H9 (cell line): ENCODE measurements at regions not wholly inside any gene's neighbourhood (a gene's known extent, or its start where the extent isn't known, plus 50 kb on each side); places are given as distances from the start of the nearest gene placed in this dataset.

Source experiments
- DNase-seq: peaks from one replicate; pipeline ENCODE4 v3.0.0-alpha.2; 2017
- H2AFZ ChIP-seq: one replicate; pipeline ENCODE4 v1.6.1; 2013; ENCODE audit warnings: mild to moderate bottlenecking, low read length, control low read depth, moderate library complexity
- H2AK5ac ChIP-seq: 2 replicates; pipeline ENCODE4 v1.6.1; 2013; ENCODE audit warnings: low read length, control low read depth, mixed read lengths; ENCODE audit not compliant: insufficient read length
- H2BK120ac ChIP-seq: one replicate; pipeline ENCODE4 v1.6.1; 2013; ENCODE audit warnings: low read depth, mild to moderate bottlenecking, low read length, control low read depth, inconsistent platforms; ENCODE audit not compliant: poor library complexity, severe bottlenecking
- H2BK12ac ChIP-seq: 2 replicates; pipeline ENCODE4 v1.6.1; 2013; ENCODE audit warnings: low read length, control low read depth, mixed read lengths, low read depth; ENCODE audit not compliant: insufficient read length
- H2BK15ac ChIP-seq: 2 replicates; pipeline ENCODE4 v1.6.1; 2013; ENCODE audit warnings: low read depth, low read length, control low read depth
- H2BK20ac ChIP-seq: one replicate; pipeline ENCODE4 v1.6.1; 2013; ENCODE audit warnings: low read depth, mild to moderate bottlenecking, low read length, control low read depth, inconsistent platforms; ENCODE audit not compliant: poor library complexity, severe bottlenecking
- H2BK5ac ChIP-seq: 2 replicates; pipeline ENCODE4 v1.6.1; 2013; ENCODE audit warnings: low read length, control low read depth, mixed read lengths; ENCODE audit not compliant: insufficient read length
- H3K14ac ChIP-seq: 2 replicates; pipeline ENCODE4 v1.6.1; 2013; ENCODE audit warnings: low read length, control low read depth; ENCODE audit not compliant: insufficient read depth
- H3K18ac ChIP-seq: 2 replicates; pipeline ENCODE4 v1.6.1; 2013; ENCODE audit warnings: low read depth, mild to moderate bottlenecking, mixed read lengths, low read length, control low read depth; ENCODE audit not compliant: insufficient read length
- H3K23ac ChIP-seq: 2 replicates; pipeline ENCODE4 v1.6.1; 2013; ENCODE audit warnings: low read length, control low read depth, mixed read lengths, low read depth; ENCODE audit not compliant: insufficient read length
- H3K23me2 ChIP-seq: 2 replicates; pipeline ENCODE4 v1.6.1; 2013; ENCODE audit warnings: low read depth, mild to moderate bottlenecking, mixed read lengths, low read length, control low read depth; ENCODE audit not compliant: insufficient read length, poor library complexity, severe bottlenecking
- H3K27ac ChIP-seq: 2 replicates; pipeline ENCODE4 v1.5.1; 2013; ENCODE audit warnings: low read length, control low read depth, mixed read lengths, low read depth; ENCODE audit not compliant: insufficient read length
- H3K27me3 ChIP-seq: 2 replicates; pipeline ENCODE4 v1.6.1; 2013; ENCODE audit warnings: low read length, control low read depth, inconsistent platforms; ENCODE audit not compliant: insufficient read depth
- H3K4ac ChIP-seq: 2 replicates; pipeline ENCODE4 v1.6.1; 2013; ENCODE audit warnings: low read depth, mild to moderate bottlenecking, control low read depth, inconsistent platforms, low read length, moderate library complexity
- H3K4me1 ChIP-seq: 2 replicates; pipeline ENCODE4 v1.6.1; 2013; ENCODE audit warnings: low read length, control low read depth, inconsistent platforms; ENCODE audit not compliant: insufficient read depth
- H3K4me2 ChIP-seq: 2 replicates; pipeline ENCODE4 v1.6.1; 2013; ENCODE audit warnings: low read length, control low read depth, mixed read lengths; ENCODE audit not compliant: insufficient read length, insufficient read depth
- H3K56ac ChIP-seq: 2 replicates; pipeline ENCODE4 v1.6.1; 2013; ENCODE audit warnings: low read depth, mild to moderate bottlenecking, mixed read lengths, low read length, control low read depth; ENCODE audit not compliant: insufficient read length
- H3K79me1 ChIP-seq: 2 replicates; pipeline ENCODE4 v1.6.1; 2013; ENCODE audit warnings: low read depth, mild to moderate bottlenecking, moderate library complexity, low read length, control low read depth, inconsistent platforms; ENCODE audit not compliant: insufficient read depth, poor library complexity, severe bottlenecking
- H3K79me2 ChIP-seq: 2 replicates; pipeline ENCODE4 v1.6.1; 2013; ENCODE audit warnings: low read length, control low read depth, inconsistent platforms; ENCODE audit not compliant: insufficient read depth
- H3K9ac ChIP-seq: 2 replicates; pipeline ENCODE4 v1.6.1; 2013; ENCODE audit warnings: low read length, control low read depth, mixed read lengths; ENCODE audit not compliant: insufficient read length; ENCODE audit errors: extremely low read depth
- H3K9me3 ChIP-seq: one replicate; pipeline ENCODE4 v1.6.1; 2013; ENCODE audit warnings: low read depth, low read length, inconsistent platforms; ENCODE audit not compliant: control insufficient read depth
- H3T11ph ChIP-seq: one replicate; pipeline ENCODE4 v1.6.1; 2013; ENCODE audit warnings: mild to moderate bottlenecking, low read length, control low read depth, inconsistent platforms
- H4K20me1 ChIP-seq: one replicate; pipeline ENCODE4 v1.6.1; 2013; ENCODE audit not compliant: control insufficient read depth, insufficient read length, insufficient read depth
- H4K5ac ChIP-seq: 2 replicates; pipeline ENCODE4 v1.6.1; 2013; ENCODE audit warnings: low read depth, mild to moderate bottlenecking, mixed read lengths, low read length, control low read depth; ENCODE audit not compliant: insufficient read length
- H4K8ac ChIP-seq: replicated peaks from 2 replicates; pipeline ENCODE4 v1.6.1; 2013; ENCODE audit warnings: low read length, control low read depth, mixed read lengths, low read depth; ENCODE audit not compliant: insufficient read length
- H4K91ac ChIP-seq: 2 replicates; pipeline ENCODE4 v1.6.1; 2013; ENCODE audit warnings: low read depth, mild to moderate bottlenecking, moderate library complexity, mixed read lengths, low read length, control low read depth; ENCODE audit not compliant: insufficient read length
- H3K27ac Mint-ChIP-seq, 3 experiments: 2 replicates in 2 of 3; 3 replicates in 1 of 3; pipeline ENCODE4 v1.8.0; 2020 to 2021; ENCODE audit warnings: mixed read lengths in 3 of 3, mild to moderate bottlenecking in 1 of 3, moderate library complexity in 1 of 3
- H3K27me3 Mint-ChIP-seq: 2 replicates; pipeline ENCODE4 v1.8.0; 2021; ENCODE audit warnings: low read depth, mild to moderate bottlenecking, moderate library complexity, mixed read lengths
- H3K36me3 Mint-ChIP-seq, 3 experiments: 2 replicates in 2 of 3; 3 replicates in 1 of 3; pipeline ENCODE4 v1.8.0; 2020 to 2021; ENCODE audit warnings: low read depth in 3 of 3, mixed read lengths in 3 of 3; ENCODE audit not compliant: insufficient read depth in 1 of 3
- H3K4me1 Mint-ChIP-seq, 2 experiments: 2 replicates each; pipeline ENCODE4 v1.8.0; 2020; ENCODE audit warnings: mixed read lengths in 2 of 2
- H3K4me3 Mint-ChIP-seq, 2 experiments: 2 replicates in 1 of 2; 3 replicates in 1 of 2; pipeline ENCODE4 v1.8.0; 2020 to 2021; ENCODE audit warnings: mild to moderate bottlenecking in 2 of 2, mixed read lengths in 2 of 2, moderate library complexity in 1 of 2
- H3K9me3 Mint-ChIP-seq, 2 experiments: 2 replicates in 1 of 2; 3 replicates in 1 of 2; pipeline ENCODE4 v1.8.0; 2020; ENCODE audit warnings: mild to moderate bottlenecking in 2 of 2, mixed read lengths in 2 of 2, moderate library complexity in 1 of 2
- CTCF ChIP-seq: fragments of 200-600 bp; sonication (generic); conservative IDR thresholded peaks from 3 replicates; pipeline ENCODE4 v1.8.0; 2021; ENCODE audit warnings: antibody characterized with exemption, mild to moderate bottlenecking
- WGBS: extraction: QIAGEN DNeasy Blood & Tissue Kit; methylation state at CpG from one replicate; pipeline ENCODE4 v1.1.7; 2013; ENCODE audit warnings: missing lambda C conversion rate, low lambda C conversion rate, mixed read lengths; ENCODE audit not compliant: insufficient read length; ENCODE audit errors: extremely low coverage; 5-methylcytosine and 5-hydroxymethylcytosine counted together

- H2BK15ac ChIP-seq = no peak overlapping the region
- H3K9me3 Mint-ChIP-seq = peaks cover 3 to 8% of the 10 kb centered on the region in 2 experiments; a peak in 3 of 5 replicates
- H3K4me1 Mint-ChIP-seq = peaks cover 18 to 25% of the 10 kb centered on the region in 2 experiments
- no peak overlapping the region for H2AK5ac ChIP-seq
- no peak overlapping the region for H4K91ac ChIP-seq
- H3K23ac ChIP-seq = no peak overlapping the region
- H3K27ac Mint-ChIP-seq = no peak overlapping the region
- no peaks in the 10 kb centered on the region for H3K23me2 ChIP-seq
- H4K8ac ChIP-seq = no peak overlapping the region
- no peaks in the 10 kb centered on the region for H3K79me1 ChIP-seq
- H3K4me2 ChIP-seq = no peak overlapping the region
- peaks cover 0 to 11% (median 0%) of the 10 kb centered on the region in 3 experiments; a peak in 3 of 7 replicates for H3K36me3 Mint-ChIP-seq
- no peak overlapping the region for H3T11ph ChIP-seq
- no peak overlapping the region for H2BK12ac ChIP-seq
- H3K27me3 Mint-ChIP-seq = no peaks in the 10 kb centered on the region
- H3K27ac ChIP-seq = no peak overlapping the region
- DNase-seq = no peak
- no peak overlapping the region for H2BK20ac ChIP-seq
- H2BK120ac ChIP-seq = no peak overlapping the region
- no peak overlapping the region for H3K18ac ChIP-seq
- no peak overlapping the region for H2AFZ ChIP-seq
- no peak overlapping the region for H4K5ac ChIP-seq
- no CpG with 5 or more reads among the region's 4 CpGs for WGBS
- no peak overlapping the region for H3K4me3 Mint-ChIP-seq
- no peaks in the 10 kb centered on the region for H3K79me2 ChIP-seq
- no peak for TF ChIP-seq CTCF
- no peak overlapping the region for H3K56ac ChIP-seq
- H3K14ac ChIP-seq = no peak overlapping the region
- H3K9me3 ChIP-seq = no peaks in the 10 kb centered on the region
- no peaks in the 10 kb centered on the region for H4K20me1 ChIP-seq
- no peak overlapping the region for H3K9ac ChIP-seq
- H2BK5ac ChIP-seq = no peak overlapping the region
- H3K27me3 ChIP-seq = no peaks in the 10 kb centered on the region
- H3K4ac ChIP-seq = no peak overlapping the region
- H3K4me1 ChIP-seq = no peaks in the 10 kb centered on the region; the same call in 1 of the 2 replicates
Observed at GRCh38 chr3:132267391-132267993, 49.7 kb upstream of the ACP3 start.
